Smooth muscle cell (in vitro differentiated cells): ENCODE measurements at regions not wholly inside any gene's neighbourhood (a gene's known extent, or its start where the extent isn't known, plus 50 kb on each side); places are given as distances from the start of the nearest gene placed in this dataset. TPM values are rescaled to one million over a fixed set of nuclear protein-coding genes. Genes with fewer than 3 reads are reported as not detected.

Source experiments
- DNase-seq: peaks from one replicate; lab custom pipeline; 2025; ENCODE audit not compliant: unreplicated experiment; lab: John Stamatoyannopoulos, UW
- H2AFZ ChIP-seq: fragments of 200-600 bp; sonication (generic); 2 replicates; pipeline ENCODE4 v1.6.0; 2016; ENCODE audit warnings: antibody characterized with exemption, low read depth, mild to moderate bottlenecking
- H3F3A ChIP-seq: fragments of 200-600 bp; sonication (generic); 2 replicates; pipeline ENCODE4 v1.6.0; 2017; ENCODE audit warnings: antibody characterized with exemption, low read depth
- H3K27ac ChIP-seq: fragments of 200-600 bp; sonication (generic); 2 replicates; pipeline ENCODE4 v1.5.1; 2016; ENCODE audit warnings: low read depth, mild to moderate bottlenecking
- H3K27me3 ChIP-seq: fragments of 200-600 bp; sonication (generic); 2 replicates; pipeline ENCODE4 v1.6.1; 2016; ENCODE audit warnings: low read depth, mild to moderate bottlenecking
- H3K36me3 ChIP-seq: fragments of 200-600 bp; sonication (generic); 2 replicates; pipeline ENCODE4 v1.5.1; 2016; ENCODE audit warnings: low read depth
- H3K4me1 ChIP-seq: fragments of 200-600 bp; sonication (generic); 2 replicates; pipeline ENCODE4 v1.5.1; 2016; ENCODE audit warnings: low read depth
- H3K4me2 ChIP-seq: fragments of 200-600 bp; sonication (generic); 2 replicates; pipeline ENCODE4 v1.6.0; 2016; ENCODE audit warnings: mild to moderate bottlenecking
- H3K4me3 ChIP-seq: fragments of 200-600 bp; sonication (generic); 2 replicates; pipeline ENCODE4 v1.5.1; 2016; ENCODE audit warnings: mild to moderate bottlenecking
- H3K79me2 ChIP-seq: fragments of 200-600 bp; sonication (generic); 2 replicates; pipeline ENCODE4 v1.6.0; 2016; ENCODE audit warnings: low read depth, mild to moderate bottlenecking
- H3K9ac ChIP-seq: fragments of 200-600 bp; sonication (generic); 2 replicates; pipeline ENCODE4 v1.6.0; 2016; ENCODE audit warnings: low read depth
- H3K9me3 ChIP-seq: fragments of 200-600 bp; sonication (generic); replicated peaks from 2 replicates; pipeline ENCODE4 v1.5.1; 2016; ENCODE audit warnings: low read depth
- H4K20me1 ChIP-seq: fragments of 200-600 bp; sonication (generic); 2 replicates; pipeline ENCODE4 v1.6.0; 2016; ENCODE audit warnings: low read depth
- WGBS: methylation state at CpG from one replicate; pipeline ENCODE4 v1.1.7; 2016; ENCODE audit warnings: low lambda C conversion rate; 5-methylcytosine and 5-hydroxymethylcytosine counted together
- small RNA-seq: library from RNA; depleted of rRNA; stranded (forward); fragments of <200 nt; gene quantifications from one replicate; pipeline ENCODE3, GENCODE V24; 2014
- TF ChIP-seq, protein P1 (sequence below): fragments of 200-600 bp; sonication (generic); IDR thresholded peaks from 2 replicates; pipeline ENCODE4 v1.5.1; 2017; ENCODE audit warnings: borderline replicate concordance, mild to moderate bottlenecking, antibody characterized with exemption; ENCODE audit not compliant: insufficient read depth, poor library complexity, severe bottlenecking

DNA sequence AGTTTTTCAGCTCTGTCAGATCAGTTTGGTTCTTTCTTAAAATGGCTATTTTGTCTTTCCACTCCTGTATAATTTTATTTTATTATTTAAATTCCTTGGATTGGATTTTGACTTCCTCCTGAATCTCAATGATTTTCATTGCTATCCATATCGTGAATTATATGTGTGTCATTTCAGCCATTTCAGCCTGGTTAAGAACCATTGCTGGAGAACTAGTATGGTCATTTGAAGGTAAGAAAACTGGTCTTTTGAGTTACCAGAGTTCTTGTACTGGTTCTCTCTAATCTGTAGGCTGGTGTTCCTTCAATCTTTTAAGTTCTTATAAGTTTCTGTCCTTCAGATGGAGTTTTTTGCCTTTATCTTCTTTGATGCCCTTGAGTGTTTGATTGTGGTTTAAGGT is 815.5 kb downstream of the KLHL13 start:
- H3K4me2 ChIP-seq = no peak overlapping the region
- no peaks in the 10 kb centered on the region for H3K27me3 ChIP-seq
- TF ChIP-seq, protein P1, sequence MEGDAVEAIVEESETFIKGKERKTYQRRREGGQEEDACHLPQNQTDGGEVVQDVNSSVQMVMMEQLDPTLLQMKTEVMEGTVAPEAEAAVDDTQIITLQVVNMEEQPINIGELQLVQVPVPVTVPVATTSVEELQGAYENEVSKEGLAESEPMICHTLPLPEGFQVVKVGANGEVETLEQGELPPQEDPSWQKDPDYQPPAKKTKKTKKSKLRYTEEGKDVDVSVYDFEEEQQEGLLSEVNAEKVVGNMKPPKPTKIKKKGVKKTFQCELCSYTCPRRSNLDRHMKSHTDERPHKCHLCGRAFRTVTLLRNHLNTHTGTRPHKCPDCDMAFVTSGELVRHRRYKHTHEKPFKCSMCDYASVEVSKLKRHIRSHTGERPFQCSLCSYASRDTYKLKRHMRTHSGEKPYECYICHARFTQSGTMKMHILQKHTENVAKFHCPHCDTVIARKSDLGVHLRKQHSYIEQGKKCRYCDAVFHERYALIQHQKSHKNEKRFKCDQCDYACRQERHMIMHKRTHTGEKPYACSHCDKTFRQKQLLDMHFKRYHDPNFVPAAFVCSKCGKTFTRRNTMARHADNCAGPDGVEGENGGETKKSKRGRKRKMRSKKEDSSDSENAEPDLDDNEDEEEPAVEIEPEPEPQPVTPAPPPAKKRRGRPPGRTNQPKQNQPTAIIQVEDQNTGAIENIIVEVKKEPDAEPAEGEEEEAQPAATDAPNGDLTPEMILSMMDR = no peak
- H3K36me3 ChIP-seq = no peaks in the 10 kb centered on the region
- H3K27ac ChIP-seq = no peak overlapping the region
- H3F3A ChIP-seq = no peaks in the 10 kb centered on the region
- no peaks in the 10 kb centered on the region for H4K20me1 ChIP-seq
- no peak overlapping the region for H3K4me3 ChIP-seq
- H3K9ac ChIP-seq = no peak overlapping the region
- H2AFZ ChIP-seq = no peak overlapping the region
- H3K4me1 ChIP-seq = no peaks in the 10 kb centered on the region
- no peaks in the 10 kb centered on the region for H3K79me2 ChIP-seq
- no peaks in the 10 kb centered on the region for H3K9me3 ChIP-seq
- 89% methylated on average over 1 of the region's 1 CpG for WGBS
- no peak for DNase-seq

DNA sequence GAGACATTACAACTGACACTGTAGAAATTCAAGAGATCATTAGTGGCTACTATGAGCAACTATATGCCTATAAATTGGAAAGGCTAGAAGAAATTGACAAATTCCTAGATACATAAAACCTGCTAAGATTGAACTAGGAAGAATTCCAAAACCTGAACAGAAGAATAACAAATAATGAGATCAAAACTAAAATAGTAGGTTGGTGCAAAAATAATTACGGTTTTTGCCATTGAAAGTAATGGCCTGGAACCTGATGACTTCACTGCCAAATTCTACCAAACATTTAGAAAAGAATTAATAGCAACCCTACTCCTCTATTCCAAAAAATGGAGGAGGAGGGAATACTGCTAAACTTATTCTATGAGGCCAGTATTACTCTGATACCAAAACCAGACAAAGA is 824.9 kb downstream of the KLHL13 start:
- H3K9me3 ChIP-seq = peaks cover 3% of the 10 kb centered on the region
- no peaks in the 10 kb centered on the region for H4K20me1 ChIP-seq
- DNase-seq = no peak
- no peaks in the 10 kb centered on the region for H3F3A ChIP-seq
- no peaks in the 10 kb centered on the region for H3K27me3 ChIP-seq
- 55% methylated on average over 1 of the region's 1 CpG for WGBS
- no peak overlapping the region for H3K9ac ChIP-seq
- no peaks in the 10 kb centered on the region for H3K79me2 ChIP-seq
- H3K36me3 ChIP-seq = no peaks in the 10 kb centered on the region
- TF ChIP-seq, protein P1 = no peak
- H3K4me1 ChIP-seq = no peaks in the 10 kb centered on the region
- H3K27ac ChIP-seq = no peak overlapping the region
- no peak overlapping the region for H2AFZ ChIP-seq
- no peak overlapping the region for H3K4me3 ChIP-seq
- H3K4me2 ChIP-seq = no peak overlapping the region

DNA sequence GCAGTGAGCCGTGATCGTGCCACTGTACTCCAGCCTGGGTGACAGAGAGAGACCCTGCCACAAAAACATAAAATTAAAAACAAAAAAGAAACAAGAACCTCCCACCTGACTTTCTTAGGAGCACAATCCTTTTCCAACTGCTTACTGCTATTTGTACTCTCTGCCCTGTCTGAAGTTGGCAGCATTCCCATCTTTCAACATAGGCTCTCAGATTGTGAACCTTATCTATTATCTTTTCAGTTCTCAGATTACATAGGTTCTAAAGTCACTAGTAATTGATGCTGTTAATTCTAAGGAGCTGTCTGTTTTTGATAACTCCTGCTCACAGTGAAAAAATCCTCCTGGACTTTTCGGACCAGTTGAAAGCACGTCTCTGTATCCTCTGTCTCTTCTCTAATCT is 812.2 kb upstream of the CT83 start:
- H3K9ac ChIP-seq = no peak overlapping the region
- H3K4me3 ChIP-seq = no peak overlapping the region
- H2AFZ ChIP-seq = no peak overlapping the region
- no peaks in the 10 kb centered on the region for H3F3A ChIP-seq
- no peak overlapping the region for H3K27ac ChIP-seq
- no peak overlapping the region for H3K4me2 ChIP-seq
- no peaks in the 10 kb centered on the region for H4K20me1 ChIP-seq
- H3K9me3 ChIP-seq = no peaks in the 10 kb centered on the region
- TF ChIP-seq, protein P1 = no peak
- H3K79me2 ChIP-seq = no peaks in the 10 kb centered on the region
- no peaks in the 10 kb centered on the region for H3K36me3 ChIP-seq
- no peaks in the 10 kb centered on the region for H3K27me3 ChIP-seq
- H3K4me1 ChIP-seq = no peaks in the 10 kb centered on the region
- WGBS = 56% methylated on average over 4 of the region's 4 CpGs
- DNase-seq = no peak

Small RNA genes lying in the stretch of these regions (small RNA-seq; reads per million reads assigned to genes)
- gene AC005002.2 = not detected
